ENCODE measurements at regions not wholly inside any gene's neighbourhood (a gene's known extent, or its start where the extent isn't known, plus 50 kb on each side); places are given as distances from the start of the nearest gene placed in this dataset.

DNA sequence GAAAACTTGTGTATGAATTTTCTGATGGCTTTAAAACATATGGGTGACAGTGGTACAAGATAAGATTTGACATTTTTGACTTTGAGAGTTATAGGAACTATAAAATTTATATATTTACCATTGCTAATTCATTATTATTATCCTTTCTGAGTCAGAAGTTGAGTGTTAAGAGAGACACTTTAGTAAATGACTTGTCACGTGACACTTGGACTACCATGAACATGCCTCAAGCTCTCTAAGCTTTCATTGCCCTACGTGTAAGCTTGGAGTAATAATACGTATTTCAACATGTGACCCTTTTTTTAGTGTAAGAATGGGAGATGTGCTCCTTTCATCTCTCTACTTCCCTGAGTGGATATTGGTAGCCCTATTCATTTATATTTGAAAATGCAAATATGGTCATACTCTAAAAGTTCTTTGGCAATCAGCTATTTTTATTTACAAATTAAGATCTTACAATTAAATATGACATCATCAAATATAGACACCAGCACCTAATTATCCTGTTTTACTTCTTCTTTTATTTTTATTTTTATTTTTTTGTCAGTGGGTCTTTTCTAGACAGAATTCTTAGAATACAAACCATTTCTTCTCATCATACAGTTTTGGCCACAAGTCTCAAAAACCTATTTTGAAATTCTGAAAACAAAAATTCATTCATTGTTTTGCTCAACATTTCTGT lies 837.0 kb downstream of the PDHA2 start:
- in situ Hi-C loops (cut with MboI) = no loop called here
- H3K4me2 ChIP-seq (ENCODE audit: control insufficient read depth, insufficient read depth) = no peak overlapping the region
- H3K27me3 ChIP-seq (replicated peaks in 1 of 2; ENCODE audit: control insufficient read depth in 2 of 2, insufficient read depth in 2 of 2, low read length in 1 of 2) = no peaks in the 10 kb centered on the region
- ChIA-PET CTCF (no interaction called here), SMC1A (ENCODE audit: uncharacterized antibody, unreplicated experiment) (no interaction called here), POLR2A (no interaction called here), RAD21 (ENCODE audit: unreplicated experiment) (no interaction called here)
- no peak overlapping the region for H3K9ac ChIP-seq (ENCODE audit: control insufficient read depth, insufficient read depth, low read length)
- intact Hi-C loops (cut with micrococcal nuclease; ENCODE audit: unreplicated experiment) = no loop called here
- BruUV-seq (replicated peaks) = no TSS peak
- no peaks in the 10 kb centered on the region for H3K36me3 ChIP-seq (ENCODE audit: control insufficient read depth in 2 of 2, insufficient read depth in 2 of 2, low read length in 1 of 2)
- H3K79me2 ChIP-seq (ENCODE audit: control insufficient read depth, insufficient read depth, low read length) = no peaks in the 10 kb centered on the region
- TF ChIP-seq TARDBP (IDR thresholded peaks at IDR 0.05; ENCODE audit: borderline replicate concordance) (no peak), SIX5 (IDR thresholded peaks at IDR 0.05; ENCODE audit: low read depth, low read length, severe bottlenecking) (no peak), RAD51 (IDR thresholded peaks at IDR 0.05) (peak; percentile 60; the same call in 1 of the 2 replicates), PAX8 (IDR thresholded peaks at IDR 0.05) (no peak), KLF5 (IDR thresholded peaks at IDR 0.05; ENCODE audit: partially characterized antibody) (no peak), ATF7 (IDR thresholded peaks at IDR 0.05; ENCODE audit: low read depth) (0 out of 2 replicates have a peak, but pooled peaks have one; percentile 53), POLR2AphosphoS2 (IDR thresholded peaks at IDR 0.05; ENCODE audit: low read depth, low read length) (no peak), SPI1 (IDR thresholded peaks at IDR 0.05; ENCODE audit: borderline replicate concordance, insufficient read depth, low read depth, low read length) (no peak)
- H3K27ac ChIP-seq (ENCODE audit: control insufficient read depth, insufficient read depth) = no peak overlapping the region
- H4K20me1 ChIP-seq (ENCODE audit: control insufficient read depth, insufficient read depth) = no peaks in the 10 kb centered on the region
- no peaks in the 10 kb centered on the region for H3K4me1 ChIP-seq (ENCODE audit: control insufficient read depth, insufficient read depth, low read length)
- WGBS (ENCODE audit: insufficient coverage, insufficient replicate concordance, low lambda C conversion rate, missing lambda C conversion rate) = 21% methylated on average over 3 of the region's 3 CpGs
- H3K9me3 ChIP-seq (replicated peaks; ENCODE audit: control insufficient read depth, insufficient read depth, low read length) = no peaks in the 10 kb centered on the region
- H2AFZ ChIP-seq (ENCODE audit: control insufficient read depth, low read depth, low read length) = no peak overlapping the region
- H3K4me3 ChIP-seq = no peak overlapping the region
- DNase-seq (ENCODE audit: low read depth, low spot score) (no peak), FAIRE-seq (no peak), ATAC-seq (no peak)

GRCh38 chr4:96677499-96677898 lies 837.6 kb downstream of the PDHA2 start:
- Histone ChIP-seq H3K9me3 (replicated peaks; ENCODE audit: control insufficient read depth, insufficient read depth, low read length) (no peaks in the 10 kb centered on the region), H3K36me3 (ENCODE audit: control insufficient read depth in 2 of 2, insufficient read depth in 2 of 2, low read length in 1 of 2) (no peaks in the 10 kb centered on the region), H2AFZ (ENCODE audit: control insufficient read depth, low read depth, low read length) (no peak overlapping the region), H4K20me1 (ENCODE audit: control insufficient read depth, insufficient read depth) (no peaks in the 10 kb centered on the region), H3K27me3 (replicated peaks in 1 of 2; ENCODE audit: control insufficient read depth in 2 of 2, insufficient read depth in 2 of 2, low read length in 1 of 2) (no peaks in the 10 kb centered on the region), H3K4me1 (ENCODE audit: control insufficient read depth, insufficient read depth, low read length) (no peaks in the 10 kb centered on the region), H3K4me3 (no peak overlapping the region), H3K27ac (ENCODE audit: control insufficient read depth, insufficient read depth) (no peak overlapping the region), H3K4me2 (ENCODE audit: control insufficient read depth, insufficient read depth) (no peak overlapping the region), H3K9ac (ENCODE audit: control insufficient read depth, insufficient read depth, low read length) (no peak overlapping the region), H3K79me2 (ENCODE audit: control insufficient read depth, insufficient read depth, low read length) (no peaks in the 10 kb centered on the region)
- RAD21 ChIA-PET (ENCODE audit: unreplicated experiment) = no interaction called here
- in situ Hi-C loops (cut with MboI) (no loop called here), intact Hi-C loops (cut with micrococcal nuclease; ENCODE audit: unreplicated experiment) (no loop called here)
- SMC1A ChIA-PET (ENCODE audit: uncharacterized antibody, unreplicated experiment) = no interaction called here
- DNase-seq (ENCODE audit: low read depth, low spot score) = no peak
- POLR2A ChIA-PET = no interaction called here
- FAIRE-seq = no peak
- WGBS (ENCODE audit: insufficient coverage, insufficient replicate concordance, low lambda C conversion rate, missing lambda C conversion rate) = 0% methylated on average over 1 of the region's 1 CpG
- BruUV-seq (replicated peaks) = no TSS peak
- ATAC-seq = no peak
- TF ChIP-seq SPI1 (IDR thresholded peaks at IDR 0.05; ENCODE audit: borderline replicate concordance, insufficient read depth, low read depth, low read length) (no peak), SIN3A (IDR thresholded peaks at IDR 0.05; ENCODE audit: low read depth, low read length) (no peak), DPF2 (IDR thresholded peaks at IDR 0.05) (no peak), RUNX3 (IDR thresholded peaks at IDR 0.05; ENCODE audit: low read length) (no peak)
- CTCF ChIA-PET = no interaction called here

Measured in GM12878 (cell line).